CD4-positive, alpha-beta T cell (primary cell): ENCODE measurements at regions not wholly inside any gene's neighbourhood (a gene's known extent, or its start where the extent isn't known, plus 50 kb on each side); places are given as distances from the start of the nearest gene placed in this dataset.

Experiments used
- ATAC-seq: fragments of 200-7000 bp; cut with Tn5 transposase; one replicate; pipeline ENCODE4 v1.10.0; 2022; ENCODE audit warnings: mild to moderate bottlenecking; ENCODE audit not compliant: poor library complexity
- CTCF ChIA-PET: fragments of 350-600 bp; sonication (Branson Sonifier 250); formaldehyde crosslinking; loops from one replicate; lab custom pipeline; 2021; ENCODE audit warnings: antibody characterized with exemption, inconsistent platforms; lab: Charles Lee
- POLR2A ChIA-PET: fragments of 350-600 bp; sonication (Branson Sonifier 250); formaldehyde crosslinking; loops from one replicate; lab custom pipeline; 2021; ENCODE audit warnings: antibody characterized with exemption, inconsistent platforms; lab: Charles Lee
- DNase-seq, 14 experiments: peaks; one replicate each; pipeline ENCODE4 v3.0.0-alpha.2; 2013 to 2020; ENCODE audit warnings: mixed read lengths in 2 of 14
- H3K27ac ChIP-seq, 2 donors: one replicate each; pipeline versions ENCODE4 v1.5.1 to v1.7.0; 2013; ENCODE audit warnings: low read length in 2 of 2, low read depth in 1 of 2, mild to moderate bottlenecking in 1 of 2
- H3K27me3 ChIP-seq, 2 experiments: 1 replicate in 1 of 2; 2 replicates in 1 of 2; pipeline versions ENCODE4 v1.6.1 to v1.7.0; 2013; ENCODE audit warnings: low read length in 2 of 2, control low read depth in 1 of 2, mild to moderate bottlenecking in 1 of 2, moderate library complexity in 1 of 2; ENCODE audit not compliant: insufficient read depth in 2 of 2, control insufficient read depth in 1 of 2
- H3K36me3 ChIP-seq: one replicate; pipeline ENCODE4 v1.6.1; 2013; ENCODE audit warnings: low read length, control low read depth; ENCODE audit not compliant: insufficient read depth
- H3K4me1 ChIP-seq: one replicate; pipeline ENCODE4 v1.6.1; 2013; ENCODE audit warnings: low read length, control low read depth; ENCODE audit not compliant: insufficient read depth
- H3K4me3 ChIP-seq: one replicate; pipeline ENCODE4 v1.5.1; 2013; ENCODE audit warnings: mild to moderate bottlenecking, low read length, moderate library complexity
- H3K9me3 ChIP-seq, 2 experiments: 1 replicate in 1 of 2; 2 replicates in 1 of 2; pipeline versions ENCODE4 v1.6.1 to v1.7.0; 2013; ENCODE audit warnings: low read length in 2 of 2, mild to moderate bottlenecking in 2 of 2, control low read depth in 1 of 2, moderate library complexity in 1 of 2; ENCODE audit not compliant: control insufficient read depth in 1 of 2, insufficient read depth in 1 of 2
- H3K27ac Mint-ChIP-seq: one replicate; pipeline ENCODE4 v1.8.0; 2020; ENCODE audit warnings: mixed read lengths
- H3K27me3 Mint-ChIP-seq: one replicate; pipeline ENCODE4 v1.8.0; 2021; ENCODE audit warnings: mixed read lengths
- H3K36me3 Mint-ChIP-seq: one replicate; pipeline ENCODE4 v1.8.0; 2021; ENCODE audit warnings: low read depth, mixed read lengths
- H3K4me1 Mint-ChIP-seq: one replicate; pipeline ENCODE4 v1.8.0; 2021; ENCODE audit warnings: low read depth, mixed read lengths
- H3K4me3 Mint-ChIP-seq: one replicate; pipeline ENCODE4 v1.8.0; 2020; ENCODE audit warnings: mild to moderate bottlenecking, mixed read lengths
- H3K9me3 Mint-ChIP-seq: one replicate; pipeline ENCODE4 v1.8.0; 2020; ENCODE audit warnings: mixed read lengths
- CTCF ChIP-seq: fragments of 200-600 bp; IDR thresholded peaks from one replicate; pipeline ENCODE4 v1.8.0; 2022; ENCODE audit warnings: antibody characterized with exemption, mild to moderate bottlenecking
- intact Hi-C, 2 experiments: fragments of 100-400 bp; cut with DNase I in 1 of 2; cut with micrococcal nuclease in 1 of 2; formaldehyde crosslinking; loops; one replicate each; pipeline versions ENCODE4 v1.15.1 to v1.9.0; 2023 to 2025; cut with DNase I, micrococcal nuclease

- H3K27me3 Mint-ChIP-seq = no peaks in the 10 kb centered on the region
- H3K4me3 ChIP-seq = no peak overlapping the region
- no peaks in the 10 kb centered on the region for H3K36me3 Mint-ChIP-seq
- H3K4me1 Mint-ChIP-seq = peaks cover 17% of the 10 kb centered on the region
- TF ChIP-seq CTCF = no peak
- ChIA-PET CTCF (no interaction called here), POLR2A (no interaction called here)
- no peaks in the 10 kb centered on the region for H3K9me3 ChIP-seq
- H3K36me3 ChIP-seq = no peaks in the 10 kb centered on the region
- DNase-seq = no peak
- no peaks in the 10 kb centered on the region for H3K27me3 ChIP-seq
- H3K9me3 Mint-ChIP-seq = no peaks in the 10 kb centered on the region
- H3K27ac ChIP-seq = no peak overlapping the region
- no peak overlapping the region for H3K4me3 Mint-ChIP-seq
- ATAC-seq = no peak
- intact Hi-C loops = no loop called here
- no peak overlapping the region for H3K27ac Mint-ChIP-seq
- H3K4me1 ChIP-seq = peaks cover 19% of the 10 kb centered on the region
Observed at GRCh38 chr10:4029866-4030265, 244.9 kb upstream of the KLF6 start.

- DNase-seq (no peak), ATAC-seq (no peak)
- H3K4me3 ChIP-seq = no peak overlapping the region
- Mint-ChIP-seq H3K27ac (no peak overlapping the region), H3K9me3 (no peaks in the 10 kb centered on the region), H3K4me3 (no peak overlapping the region), H3K27me3 (no peaks in the 10 kb centered on the region), H3K36me3 (no peaks in the 10 kb centered on the region), H3K4me1 (peaks cover 9% of the 10 kb centered on the region)
- CTCF ChIA-PET = interaction anchor here (1.0 kb wide), 1 partner anchor 16 kb away, joined by 3 read pairs; no protein-coding TSS in a partner anchor
- POLR2A ChIA-PET = no interaction called here
- intact Hi-C loops = no loop called here
- H3K36me3 ChIP-seq = no peaks in the 10 kb centered on the region
- TF ChIP-seq CTCF = no peak
- H3K27me3 ChIP-seq = no peaks in the 10 kb centered on the region
- no peak overlapping the region for H3K27ac ChIP-seq
- H3K4me1 ChIP-seq = peaks cover 11% of the 10 kb centered on the region
- no peaks in the 10 kb centered on the region for H3K9me3 ChIP-seq
Observed at GRCh38 chr10:4028854-4029583, 244.0 kb upstream of the KLF6 start.

GRCh38 chr10:4028027-4028471, 243.0 kb upstream of the KLF6 start:
- CTCF ChIA-PET = interaction anchor here (1.0 kb wide), 1 partner anchor 17 kb away, joined by 3 read pairs; no protein-coding TSS in a partner anchor
- Mint-ChIP-seq H3K4me1 (no peaks in the 10 kb centered on the region), H3K4me3 (no peak overlapping the region), H3K27me3 (no peaks in the 10 kb centered on the region), H3K27ac (no peak overlapping the region), H3K36me3 (no peaks in the 10 kb centered on the region), H3K9me3 (no peaks in the 10 kb centered on the region)
- Histone ChIP-seq H3K27ac (no peak overlapping the region), H3K4me1 (peaks cover 2% of the 10 kb centered on the region), H3K27me3 (no peaks in the 10 kb centered on the region), H3K9me3 (no peaks in the 10 kb centered on the region), H3K36me3 (no peaks in the 10 kb centered on the region), H3K4me3 (no peak overlapping the region)
- POLR2A ChIA-PET = no interaction called here
- intact Hi-C loops = no loop called here
- no peak for ATAC-seq
- no peak for TF ChIP-seq CTCF
- DNase-seq = no peak
